HCT116 (cell line): ENCODE measurements at regions not wholly inside any gene's neighbourhood (a gene's known extent, or its start where the extent isn't known, plus 50 kb on each side); places are given as distances from the start of the nearest gene placed in this dataset.

Experiments
- ATAC-seq: fragments of 200-7000 bp; cut with Tn5 transposase; 2 replicates; pipeline ENCODE4 v1.9.1; 2020; ENCODE audit warnings: mild to moderate bottlenecking, moderate library complexity
- BruUV-seq: library from RNA; stranded (reverse); fragments of 400-500 nt; replicated peaks from 2 replicates; lab custom pipeline; 2021; lab: Mats Ljungman, UMichigan
- CTCF ChIA-PET: fragments of 300-600 bp; sonication (Branson Sonifier 250); formaldehyde crosslinking; loops from one replicate; lab custom pipeline; 2021; ENCODE audit warnings: antibody characterized with exemption; lab: Charles Lee
- POLR2A ChIA-PET: fragments of 300-600, 350-600 bp; sonication (Branson Sonifier 250); formaldehyde crosslinking; loops from one replicate; lab custom pipeline; 2021; ENCODE audit warnings: antibody characterized with exemption; lab: Charles Lee
- RAD21 ChIA-PET, 2 experiments: fragments of 300-600 bp; sonication (Branson Sonifier 250); formaldehyde crosslinking; loops; one replicate each; lab custom pipeline; 2023; ENCODE audit warnings: low total read pairs in 2 of 2; ENCODE audit not compliant: uncharacterized antibody in 2 of 2, unreplicated experiment in 2 of 2, low non-redundant PET in 1 of 2; lab: Charles Lee
- DNase-seq: peaks from one replicate; pipeline ENCODE4 v3.0.0-alpha.2; 2010; ENCODE audit warnings: low read depth, low spot score
- H2AFZ ChIP-seq: fragments of 200-600 bp; shearing (Covaris generic), sonication (generic); 2 replicates; pipeline ENCODE4 v1.6.1; 2017; ENCODE audit warnings: low read depth, mixed run types, mixed read lengths, antibody characterized with exemption, low read length; ENCODE audit not compliant: poor library complexity, severe bottlenecking
- H3K27ac ChIP-seq: 2 replicates; pipeline ENCODE4 v1.5.1; 2012; ENCODE audit warnings: low read depth, low read length
- H3K27me3 ChIP-seq: fragments of 200-600 bp; sonication (generic); 2 replicates; pipeline ENCODE4 v1.6.1; 2016; ENCODE audit warnings: mixed run types, low read length, mixed read lengths; ENCODE audit not compliant: insufficient read depth
- H3K36me3 ChIP-seq, 2 experiments: fragments of 200-500 bp in 1 of 2; fragments of 200-600 bp in 1 of 2; sonication (Bioruptor generic) in 1 of 2; sonication (generic) in 1 of 2; 2 replicates each; pipeline versions ENCODE4 v1.5.1 to v1.6.1; 2014 to 2016; ENCODE audit warnings: low read length in 2 of 2, inconsistent platforms in 1 of 2, mixed read lengths in 1 of 2, mixed run types in 1 of 2; ENCODE audit not compliant: insufficient read depth in 2 of 2, control insufficient read depth in 1 of 2
- H3K4me1 ChIP-seq, 2 experiments: fragments of 200-600 bp in 1 of 2; sonication (generic) in 1 of 2; 2 replicates each; pipeline versions ENCODE4 v1.5.1 to v1.6.1; 2012 to 2017; ENCODE audit warnings: low read length in 2 of 2, inconsistent platforms in 1 of 2, mild to moderate bottlenecking in 1 of 2, mixed read lengths in 1 of 2, mixed run types in 1 of 2, moderate library complexity in 1 of 2; ENCODE audit not compliant: insufficient read depth in 2 of 2, control insufficient read depth in 1 of 2
- H3K4me2 ChIP-seq: fragments of 200-600 bp; sonication (generic); 2 replicates; pipeline ENCODE4 v1.6.1; 2017; ENCODE audit warnings: mixed run types, low read length, mixed read lengths
- H3K4me3 ChIP-seq, 2 experiments: fragments of 200-600 bp in 1 of 2; sonication (generic) in 1 of 2; replicated peaks in 1 of 2; 2 replicates each; pipeline ENCODE4 v1.5.1; 2011 to 2016; ENCODE audit warnings: low read length in 2 of 2, control low read depth in 1 of 2, low read depth in 1 of 2, mild to moderate bottlenecking in 1 of 2, mixed read lengths in 1 of 2, mixed run types in 1 of 2
- H3K79me2 ChIP-seq: fragments of 200-600 bp; sonication (generic); 2 replicates; pipeline ENCODE4 v1.6.1; 2017; ENCODE audit warnings: mild to moderate bottlenecking, mixed run types, low read length, moderate library complexity, mixed read lengths; ENCODE audit not compliant: insufficient read depth
- H3K9ac ChIP-seq: fragments of 200-600 bp; sonication (generic); 2 replicates; pipeline ENCODE4 v1.6.1; 2016; ENCODE audit warnings: low read length, mixed read lengths
- H3K9me2 ChIP-seq: fragments of 200-600 bp; sonication (generic), shearing (Covaris generic); 2 replicates; pipeline ENCODE4 v1.6.1; 2017; ENCODE audit warnings: mixed run types, mild to moderate bottlenecking, moderate library complexity; ENCODE audit not compliant: insufficient read depth
- H3K9me3 ChIP-seq, 2 experiments: fragments of 200-500 bp in 1 of 2; fragments of 200-600 bp in 1 of 2; sonication (Bioruptor generic) in 1 of 2; sonication (generic) in 1 of 2; 2 replicates each; pipeline ENCODE4 v1.6.1; 2014 to 2017; ENCODE audit warnings: low read length in 2 of 2, mixed read lengths in 2 of 2, inconsistent platforms in 1 of 2, low read depth in 1 of 2, mild to moderate bottlenecking in 1 of 2, mixed run types in 1 of 2, moderate library complexity in 1 of 2; ENCODE audit not compliant: control insufficient read depth in 1 of 2, insufficient read depth in 1 of 2
- H4K20me1 ChIP-seq: fragments of 200-600 bp; sonication (generic), shearing (Covaris generic); 2 replicates; pipeline ENCODE4 v1.6.1; 2017; ENCODE audit warnings: mixed run types, mild to moderate bottlenecking, moderate library complexity; ENCODE audit not compliant: insufficient read depth
- CEBPB ChIP-seq: IDR thresholded peaks from 2 replicates; pipeline ENCODE4 v1.6.1; 2012; ENCODE audit warnings: low read depth
- EGR1 ChIP-seq: IDR thresholded peaks from 2 replicates; pipeline ENCODE4 v1.6.1; 2012; ENCODE audit warnings: low read depth
- ELF1 ChIP-seq: IDR thresholded peaks from 2 replicates; pipeline ENCODE4 v1.6.1; 2012; ENCODE audit warnings: low read depth, borderline replicate concordance
- EZH2 ChIP-seq: fragments of 200-600 bp; sonication (generic); IDR thresholded peaks from 2 replicates; pipeline ENCODE4 v1.6.1; 2017; ENCODE audit warnings: antibody characterized with exemption, mixed run types
- JUND ChIP-seq: IDR thresholded peaks from 2 replicates; pipeline ENCODE4 v1.6.1; 2012
- POLR2AphosphoS5 ChIP-seq: IDR thresholded peaks from 2 replicates; pipeline ENCODE4 v1.6.1; 2011; ENCODE audit warnings: mild to moderate bottlenecking, low read depth, low read length, moderate library complexity
- RAD21 ChIP-seq: IDR thresholded peaks from 2 replicates; pipeline ENCODE4 v1.6.1; 2012; ENCODE audit warnings: low read depth, mild to moderate bottlenecking
- SIN3A ChIP-seq: IDR thresholded peaks from 2 replicates; pipeline ENCODE4 v1.6.1; 2012; ENCODE audit warnings: low read depth
- SP1 ChIP-seq: IDR thresholded peaks from 2 replicates; pipeline ENCODE4 v1.6.1; 2012; ENCODE audit warnings: low read depth
- SRF ChIP-seq: IDR thresholded peaks from 2 replicates; pipeline ENCODE4 v1.6.1; 2012; ENCODE audit warnings: low read depth
- TCF7L2 ChIP-seq: IDR thresholded peaks from 2 replicates; pipeline ENCODE4 v1.7.0; 2011; ENCODE audit warnings: borderline replicate concordance, inconsistent platforms; ENCODE audit not compliant: insufficient read depth, insufficient read length; ENCODE audit errors: extremely low read depth
- YY1 ChIP-seq: IDR thresholded peaks from 2 replicates; pipeline ENCODE4 v1.6.1; 2011; ENCODE audit warnings: low read length, low read depth, moderate library complexity, mild to moderate bottlenecking; ENCODE audit not compliant: insufficient replicate concordance; ENCODE audit errors: extremely low read depth
- ZFX ChIP-seq: fragments of 450-650 bp; IDR thresholded peaks from 2 replicates; pipeline ENCODE4 v1.6.1; 2017
- ZNF274 ChIP-seq: fragments of 200-500 bp; sonication (Bioruptor generic); IDR thresholded peaks from 2 replicates; pipeline ENCODE4 v1.6.1; 2014; ENCODE audit warnings: mild to moderate bottlenecking, low read depth, low read length, inconsistent platforms
- intact Hi-C: fragments of 100-400 bp; cut with micrococcal nuclease; formaldehyde crosslinking; loops from 2 replicates; pipeline ENCODE4 v1.10.0; 2022
- TF ChIP-seq, protein P1 (sequence below): IDR thresholded peaks from 2 replicates; pipeline ENCODE4 v1.6.1; 2012; ENCODE audit warnings: low read depth
- TF ChIP-seq, protein P2 (sequence below): IDR thresholded peaks from 2 replicates; pipeline ENCODE4 v1.6.1; 2011; ENCODE audit warnings: mild to moderate bottlenecking, low read length, moderate library complexity; ENCODE audit not compliant: insufficient replicate concordance; ENCODE audit errors: extremely low read depth
- TF ChIP-seq, protein P3 (sequence below): IDR thresholded peaks from 2 replicates; pipeline ENCODE4 v1.6.1; 2012
- TF ChIP-seq, protein P4 (sequence below): IDR thresholded peaks from 2 replicates; pipeline ENCODE4 v1.6.1; 2012

DNA sequence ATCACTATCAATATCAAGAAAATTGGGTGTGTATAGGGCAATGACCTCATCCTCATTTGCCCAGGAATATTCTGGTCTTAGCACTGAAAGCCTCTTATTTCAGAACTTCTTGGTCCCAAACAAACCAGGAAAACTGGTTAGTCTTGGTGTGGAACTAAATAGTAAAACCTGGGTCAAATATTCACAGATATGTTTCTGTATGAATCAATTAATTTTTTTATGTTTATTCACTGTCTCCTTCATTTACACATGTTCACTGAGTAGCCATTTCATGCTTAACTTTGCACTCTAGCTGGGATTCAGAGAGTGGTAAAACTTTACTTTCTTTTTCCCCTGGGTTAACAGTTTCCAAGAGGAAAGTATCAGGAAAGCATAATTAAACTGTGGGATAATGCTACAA is 113.7 kb upstream of the PAPPA start (continued):
- TF ChIP-seq, protein P1, sequence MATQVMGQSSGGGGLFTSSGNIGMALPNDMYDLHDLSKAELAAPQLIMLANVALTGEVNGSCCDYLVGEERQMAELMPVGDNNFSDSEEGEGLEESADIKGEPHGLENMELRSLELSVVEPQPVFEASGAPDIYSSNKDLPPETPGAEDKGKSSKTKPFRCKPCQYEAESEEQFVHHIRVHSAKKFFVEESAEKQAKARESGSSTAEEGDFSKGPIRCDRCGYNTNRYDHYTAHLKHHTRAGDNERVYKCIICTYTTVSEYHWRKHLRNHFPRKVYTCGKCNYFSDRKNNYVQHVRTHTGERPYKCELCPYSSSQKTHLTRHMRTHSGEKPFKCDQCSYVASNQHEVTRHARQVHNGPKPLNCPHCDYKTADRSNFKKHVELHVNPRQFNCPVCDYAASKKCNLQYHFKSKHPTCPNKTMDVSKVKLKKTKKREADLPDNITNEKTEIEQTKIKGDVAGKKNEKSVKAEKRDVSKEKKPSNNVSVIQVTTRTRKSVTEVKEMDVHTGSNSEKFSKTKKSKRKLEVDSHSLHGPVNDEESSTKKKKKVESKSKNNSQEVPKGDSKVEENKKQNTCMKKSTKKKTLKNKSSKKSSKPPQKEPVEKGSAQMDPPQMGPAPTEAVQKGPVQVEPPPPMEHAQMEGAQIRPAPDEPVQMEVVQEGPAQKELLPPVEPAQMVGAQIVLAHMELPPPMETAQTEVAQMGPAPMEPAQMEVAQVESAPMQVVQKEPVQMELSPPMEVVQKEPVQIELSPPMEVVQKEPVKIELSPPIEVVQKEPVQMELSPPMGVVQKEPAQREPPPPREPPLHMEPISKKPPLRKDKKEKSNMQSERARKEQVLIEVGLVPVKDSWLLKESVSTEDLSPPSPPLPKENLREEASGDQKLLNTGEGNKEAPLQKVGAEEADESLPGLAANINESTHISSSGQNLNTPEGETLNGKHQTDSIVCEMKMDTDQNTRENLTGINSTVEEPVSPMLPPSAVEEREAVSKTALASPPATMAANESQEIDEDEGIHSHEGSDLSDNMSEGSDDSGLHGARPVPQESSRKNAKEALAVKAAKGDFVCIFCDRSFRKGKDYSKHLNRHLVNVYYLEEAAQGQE: no peak
- TF ChIP-seq ZFX (no peak), YY1 (no peak), EZH2 (no peak), EGR1 (no peak), POLR2AphosphoS5 (no peak), SP1 (no peak)

DNA sequence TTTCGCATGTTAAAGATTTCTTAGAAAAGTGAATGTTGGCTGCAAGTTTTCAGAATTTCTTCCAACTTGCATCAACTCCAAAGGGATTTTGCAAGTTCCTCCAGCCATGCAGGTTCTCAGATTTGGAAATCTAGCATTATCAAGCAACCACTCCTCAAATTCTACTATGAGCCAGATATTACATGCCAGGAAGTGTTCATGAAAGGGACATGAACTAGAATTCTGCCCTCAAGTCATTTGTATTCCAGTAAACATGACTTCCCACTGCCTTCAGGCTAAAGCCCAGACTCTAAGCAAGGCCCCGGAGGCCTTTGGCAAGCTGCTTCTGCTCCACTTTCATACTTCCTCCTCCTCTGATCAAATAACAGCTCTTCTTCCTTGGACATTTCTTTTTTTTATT is 111.3 kb upstream of the PAPPA start:
- Histone ChIP-seq H3K9me3 (no peaks in the 10 kb centered on the region), H3K27me3 (no peaks in the 10 kb centered on the region; the same call in 1 of the 2 replicates), H3K79me2 (no peaks in the 10 kb centered on the region), H3K4me2 (no peak overlapping the region), H3K9me2 (no peaks in the 10 kb centered on the region), H2AFZ (no peak overlapping the region), H4K20me1 (no peaks in the 10 kb centered on the region; the same call in 1 of the 2 replicates), H3K27ac (no peak overlapping the region), H3K4me1 (no peaks in the 10 kb centered on the region), H3K4me3 (no peak overlapping the region), H3K9ac (no peak overlapping the region), H3K36me3 (no peaks in the 10 kb centered on the region)
- no TSS peak for BruUV-seq
- ChIA-PET POLR2A (no interaction called here), RAD21 (no interaction called here), CTCF (no interaction called here)
- intact Hi-C loops: no loop called here
- ATAC-seq (no peak), DNase-seq (no peak)
- TF ChIP-seq TCF7L2 (no peak), CEBPB (no peak), ELF1 (no peak), SRF (no peak), RAD21 (no peak), ZNF274 (no peak), SP1 (no peak), SIN3A (no peak), ZFX (no peak), EZH2 (no peak), JUND (no peak)
- TF ChIP-seq, protein P2, sequence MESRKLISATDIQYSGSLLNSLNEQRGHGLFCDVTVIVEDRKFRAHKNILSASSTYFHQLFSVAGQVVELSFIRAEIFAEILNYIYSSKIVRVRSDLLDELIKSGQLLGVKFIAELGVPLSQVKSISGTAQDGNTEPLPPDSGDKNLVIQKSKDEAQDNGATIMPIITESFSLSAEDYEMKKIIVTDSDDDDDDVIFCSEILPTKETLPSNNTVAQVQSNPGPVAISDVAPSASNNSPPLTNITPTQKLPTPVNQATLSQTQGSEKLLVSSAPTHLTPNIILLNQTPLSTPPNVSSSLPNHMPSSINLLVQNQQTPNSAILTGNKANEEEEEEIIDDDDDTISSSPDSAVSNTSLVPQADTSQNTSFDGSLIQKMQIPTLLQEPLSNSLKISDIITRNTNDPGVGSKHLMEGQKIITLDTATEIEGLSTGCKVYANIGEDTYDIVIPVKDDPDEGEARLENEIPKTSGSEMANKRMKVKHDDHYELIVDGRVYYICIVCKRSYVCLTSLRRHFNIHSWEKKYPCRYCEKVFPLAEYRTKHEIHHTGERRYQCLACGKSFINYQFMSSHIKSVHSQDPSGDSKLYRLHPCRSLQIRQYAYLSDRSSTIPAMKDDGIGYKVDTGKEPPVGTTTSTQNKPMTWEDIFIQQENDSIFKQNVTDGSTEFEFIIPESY: no peak
- TF ChIP-seq, protein P3, sequence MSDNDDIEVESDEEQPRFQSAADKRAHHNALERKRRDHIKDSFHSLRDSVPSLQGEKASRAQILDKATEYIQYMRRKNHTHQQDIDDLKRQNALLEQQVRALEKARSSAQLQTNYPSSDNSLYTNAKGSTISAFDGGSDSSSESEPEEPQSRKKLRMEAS: no peak
- TF ChIP-seq, protein P4, sequence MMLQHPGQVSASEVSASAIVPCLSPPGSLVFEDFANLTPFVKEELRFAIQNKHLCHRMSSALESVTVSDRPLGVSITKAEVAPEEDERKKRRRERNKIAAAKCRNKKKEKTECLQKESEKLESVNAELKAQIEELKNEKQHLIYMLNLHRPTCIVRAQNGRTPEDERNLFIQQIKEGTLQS: no peak
